ENCODE measurements at regions not wholly inside any gene's neighbourhood (a gene's known extent, or its start where the extent isn't known, plus 50 kb on each side); places are given as distances from the start of the nearest gene placed in this dataset.
"Not testable (repeated sequence)": the region's sequence is repeated elsewhere in the genome, so short reads cannot be mapped to it uniquely, and the experiment has no call there.

DNA sequence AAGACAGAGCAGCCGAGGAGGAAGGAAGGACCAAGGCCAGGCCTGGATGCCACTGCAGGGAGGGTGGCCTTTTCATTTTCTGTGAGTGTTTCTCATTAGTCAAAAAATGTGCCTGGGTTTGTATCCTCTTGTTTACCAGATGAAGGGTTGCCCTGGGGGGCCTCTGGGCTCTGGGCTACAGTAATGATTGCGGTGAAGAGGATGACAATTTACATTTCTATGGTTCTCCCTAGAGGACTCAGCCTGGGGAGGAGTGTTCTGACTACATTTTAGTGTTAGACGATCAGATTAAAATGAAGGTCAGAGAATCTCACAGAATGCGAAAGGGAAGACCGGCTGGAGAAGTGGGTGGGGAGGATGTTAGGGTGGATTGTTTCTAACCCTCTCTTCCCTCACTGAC, 108.0 kb upstream of the KMT2C start:
- DNase-seq: no peak

DNA sequence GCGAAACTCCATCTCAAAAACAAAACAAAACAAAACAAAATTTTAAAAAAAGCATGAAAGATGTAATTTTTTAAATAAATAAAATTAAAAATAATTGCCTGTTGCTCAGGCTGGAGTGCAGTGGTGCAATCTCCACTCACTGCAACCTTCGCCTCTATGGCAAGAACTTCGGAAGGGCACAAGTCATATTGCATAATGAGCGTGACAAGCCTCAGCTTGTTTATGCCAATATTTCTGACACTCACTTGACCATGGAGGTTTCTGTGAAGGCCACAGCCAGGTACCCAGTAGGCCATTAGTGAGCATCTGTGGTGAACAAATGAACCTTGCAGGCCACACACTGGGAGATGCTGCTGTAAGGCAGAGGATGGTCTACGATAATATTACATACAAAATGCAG, 106.1 kb upstream of the KMT2C start:
- DNase-seq: no peak

DNA sequence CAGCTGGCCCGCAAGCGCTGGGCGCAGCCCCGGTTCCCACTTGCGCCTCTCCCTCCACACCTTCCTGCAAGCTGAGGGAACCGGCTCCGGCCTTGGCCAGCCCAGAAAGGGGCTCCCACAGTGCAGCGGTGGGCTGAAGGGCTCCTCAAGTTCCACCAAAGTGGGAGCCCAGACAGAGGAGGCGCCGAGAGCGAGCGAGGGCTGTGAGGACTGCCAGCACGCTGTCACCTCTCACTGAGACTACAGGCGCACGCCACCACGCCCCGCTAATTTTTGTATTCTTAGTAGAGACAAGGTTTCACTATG, 103.3 kb upstream of the KMT2C start:
- not testable (repeated sequence) for DNase-seq

DNA sequence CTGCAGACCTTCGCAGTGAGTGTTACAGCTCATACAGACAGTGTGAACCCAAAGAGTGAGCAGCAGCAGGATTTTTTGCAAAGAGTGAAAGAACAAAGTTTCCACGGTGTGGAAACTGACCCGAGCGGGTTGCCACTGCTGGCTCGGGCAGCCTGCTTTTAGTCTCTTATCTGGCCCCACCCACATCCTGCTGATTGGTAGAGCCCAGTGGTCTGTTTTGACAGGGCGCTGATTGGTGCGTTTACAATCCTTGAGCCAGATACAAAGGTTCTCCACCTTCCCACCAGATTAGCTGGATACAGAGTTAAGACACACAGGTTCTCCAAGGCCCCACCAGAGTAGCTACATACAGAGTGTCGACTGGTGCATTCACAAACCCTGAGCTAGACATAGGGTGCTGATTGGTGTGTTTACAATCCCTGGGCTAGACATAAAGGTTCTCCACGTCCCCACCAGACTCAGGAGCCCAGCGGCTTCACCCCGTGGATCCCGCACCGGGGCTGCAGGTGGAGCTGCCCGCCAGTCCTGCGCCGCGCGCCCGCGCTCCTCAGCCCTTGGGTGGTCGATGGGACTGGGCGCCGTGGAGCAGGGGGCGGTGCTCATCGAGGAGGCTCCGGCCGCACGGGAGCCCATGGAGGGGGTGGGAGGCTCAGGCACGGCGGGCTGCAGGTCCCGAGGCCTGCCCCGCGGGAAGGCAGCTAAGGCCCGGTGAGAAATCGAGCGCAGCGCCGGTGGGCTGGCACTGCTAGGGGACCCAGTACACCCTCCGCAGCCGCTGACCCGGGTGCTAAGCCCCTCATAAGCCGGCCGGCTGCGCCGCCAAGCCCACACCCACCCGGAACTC, 102.8 kb upstream of the KMT2C start:
- not testable (repeated sequence) for DNase-seq

DNA sequence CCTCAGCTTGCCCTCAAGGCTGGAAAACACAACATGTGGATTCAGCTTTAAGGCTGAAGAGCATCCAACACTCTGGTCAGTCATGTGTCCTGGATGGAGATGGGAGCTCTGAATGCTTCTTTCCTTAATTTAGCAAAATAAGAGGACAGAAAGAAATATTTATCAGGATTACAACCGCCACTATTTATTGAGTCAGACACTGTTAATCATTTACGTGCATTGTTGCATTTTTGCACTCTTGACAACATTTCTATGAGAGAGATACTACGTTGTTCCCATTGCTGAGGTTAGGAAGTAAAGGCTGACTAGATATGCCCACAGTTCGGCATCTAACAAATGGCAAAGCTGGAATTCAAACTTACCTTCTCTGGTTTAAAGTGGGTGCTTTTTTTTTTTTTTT, 101.8 kb upstream of the KMT2C start:
- DNase-seq: no peak

DNA sequence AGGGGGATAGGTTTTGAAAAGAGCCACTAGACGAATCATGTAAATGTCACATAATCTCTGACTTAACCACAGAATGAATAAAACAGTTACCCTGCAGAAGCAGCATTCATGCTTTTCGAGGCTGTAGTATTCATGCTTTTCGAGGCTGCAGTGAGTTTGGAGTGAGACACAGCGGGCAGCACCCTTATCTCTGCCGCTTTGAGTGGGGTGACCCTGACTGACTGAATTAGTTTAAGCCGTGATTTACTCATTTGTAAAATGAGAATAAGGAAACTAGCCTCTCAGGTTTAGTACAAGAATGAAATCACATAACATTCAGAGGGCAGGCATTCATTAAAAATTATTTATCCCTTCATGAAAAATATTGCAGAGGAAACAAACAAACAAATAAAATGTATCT, 92.8 kb upstream of the KMT2C start:
- no peak for DNase-seq

DNA sequence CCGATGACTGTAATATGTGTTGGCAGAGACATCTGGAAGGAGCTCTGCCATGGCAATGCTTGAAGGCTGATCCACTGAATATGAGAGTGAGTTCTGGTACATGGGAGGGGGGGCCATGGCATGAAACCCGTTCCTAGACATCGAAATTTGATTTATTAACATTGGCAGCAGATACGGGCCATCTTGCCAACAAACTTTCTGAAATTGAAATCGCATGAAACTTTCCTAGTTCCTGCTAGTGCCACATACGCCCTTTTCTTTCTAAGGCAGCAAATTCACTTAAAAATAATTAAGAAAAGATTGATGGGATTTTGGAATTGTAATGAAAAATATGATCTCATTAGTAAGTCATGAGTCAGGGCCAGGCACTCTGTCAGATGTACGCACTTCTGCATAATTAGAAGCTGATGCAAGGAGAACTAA, 91.8 kb upstream of the KMT2C start:
- no peak for DNase-seq

DNA sequence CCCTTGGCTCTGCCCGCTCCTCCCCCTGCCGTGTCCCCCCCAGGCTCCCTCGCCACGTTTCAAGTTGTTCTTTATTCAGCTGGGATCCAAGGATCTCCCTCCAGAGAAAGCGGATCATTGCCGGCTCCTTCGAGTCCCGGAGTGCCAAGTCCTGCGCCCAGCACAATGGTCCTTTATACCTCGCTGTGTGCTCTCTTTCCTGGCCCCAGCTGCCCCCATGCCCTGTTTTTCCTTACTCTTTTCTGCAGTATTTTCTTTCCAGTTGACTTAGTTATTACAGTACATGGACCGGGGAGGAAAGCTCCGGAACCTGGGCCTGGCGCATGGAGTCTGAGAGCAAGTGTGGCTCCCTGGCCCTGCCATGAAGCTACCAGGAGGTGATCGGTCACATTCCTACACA, 88.1 kb upstream of the KMT2C start:
- DNase-seq: peak in 30 of 51 donors; percentile 7 to 66 (median 30)

DNA sequence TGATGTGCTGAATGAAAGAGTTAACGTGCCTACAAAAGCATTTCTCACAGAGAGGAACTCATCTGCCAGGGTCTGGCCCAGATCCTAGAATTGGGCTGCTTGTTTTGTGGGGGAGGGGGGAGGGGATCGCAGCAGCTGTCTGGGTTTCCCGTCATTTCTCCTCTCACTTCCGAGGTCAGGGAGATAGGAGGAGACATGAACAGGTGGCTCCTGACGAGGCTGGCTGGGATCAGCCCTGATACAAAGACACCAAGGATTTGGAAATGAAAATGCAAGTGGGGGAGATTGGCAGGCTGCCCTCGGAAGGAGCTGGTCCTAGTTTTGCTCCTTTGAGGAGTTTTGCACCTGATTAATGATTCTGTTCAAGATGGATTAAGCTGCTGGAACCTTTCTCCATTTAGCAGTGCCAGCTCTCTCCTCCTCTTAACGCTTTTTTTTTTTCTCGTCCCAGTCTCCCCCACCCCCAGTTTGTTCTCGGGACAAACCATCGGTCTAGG, 86.8 kb upstream of the KMT2C start:
- DNase-seq: peak in 43 of 51 donors; percentile 4 to 67 (median 42)

DNA sequence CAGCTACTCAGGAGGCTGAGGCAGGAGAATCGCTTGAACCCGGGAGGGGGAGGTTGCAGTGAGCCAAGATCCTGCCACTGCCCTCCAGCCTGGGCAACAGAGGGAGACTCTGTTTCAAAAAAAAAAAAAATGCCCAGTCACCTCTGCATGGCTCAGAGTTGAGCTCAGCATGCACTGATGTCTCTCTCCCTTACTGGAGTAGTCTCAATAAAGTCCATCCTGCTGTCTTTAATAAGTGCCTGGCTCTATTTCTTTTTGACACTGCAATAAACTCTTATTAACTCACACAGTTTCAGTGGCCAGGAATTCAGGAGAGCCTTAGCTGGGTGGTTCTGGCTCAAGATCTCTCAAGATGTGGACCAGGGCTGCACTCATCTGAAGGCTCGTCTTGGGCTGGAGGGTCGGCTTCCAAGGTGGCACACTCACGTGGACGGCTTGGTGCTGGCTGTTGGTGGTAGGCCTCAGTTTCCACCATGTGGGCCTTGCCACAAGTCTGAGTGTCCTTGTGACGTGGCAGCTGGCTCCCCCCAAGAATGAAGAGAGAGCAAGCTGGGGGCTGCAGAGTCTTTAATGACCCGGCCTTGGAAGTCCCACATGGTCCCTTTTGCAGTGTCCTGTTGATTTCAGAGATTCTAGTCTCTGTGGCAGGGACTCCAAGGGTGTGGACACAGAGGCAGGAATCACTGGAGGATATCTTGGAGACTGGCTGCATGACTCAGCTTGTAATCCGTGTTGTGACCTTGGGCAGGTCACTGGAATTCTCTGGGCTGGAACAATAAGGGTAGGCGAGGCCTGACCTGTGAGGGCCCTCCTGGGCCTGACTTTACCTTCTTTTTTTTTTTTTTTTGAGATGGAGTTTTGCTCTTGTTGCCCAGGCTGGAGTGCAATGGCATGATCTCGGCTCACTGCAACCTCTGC, 85.9 kb upstream of the KMT2C start:
- DNase-seq: no peak

DNA sequence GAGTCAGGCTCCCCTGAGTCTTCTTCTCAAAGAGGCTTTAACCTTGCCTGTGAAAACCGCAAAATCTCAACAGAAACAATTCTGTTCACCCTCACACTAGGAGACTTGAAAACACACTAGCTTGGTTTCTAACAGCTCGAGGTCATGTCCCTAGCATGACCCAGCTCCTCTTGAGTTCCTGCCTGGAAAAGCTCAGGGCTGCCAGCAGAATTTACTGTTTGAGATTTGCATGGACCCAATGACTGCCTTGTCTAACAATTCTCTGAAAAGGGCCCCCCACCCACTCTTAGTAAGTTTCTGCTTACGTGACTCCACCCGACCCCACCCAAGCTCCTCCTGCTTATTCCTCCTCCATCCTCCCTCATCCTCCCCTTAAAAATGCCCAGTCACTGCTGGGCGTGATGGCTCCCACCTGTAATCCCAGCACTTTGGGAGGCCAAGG, 85.1 kb upstream of the KMT2C start:
- no peak for DNase-seq

DNA sequence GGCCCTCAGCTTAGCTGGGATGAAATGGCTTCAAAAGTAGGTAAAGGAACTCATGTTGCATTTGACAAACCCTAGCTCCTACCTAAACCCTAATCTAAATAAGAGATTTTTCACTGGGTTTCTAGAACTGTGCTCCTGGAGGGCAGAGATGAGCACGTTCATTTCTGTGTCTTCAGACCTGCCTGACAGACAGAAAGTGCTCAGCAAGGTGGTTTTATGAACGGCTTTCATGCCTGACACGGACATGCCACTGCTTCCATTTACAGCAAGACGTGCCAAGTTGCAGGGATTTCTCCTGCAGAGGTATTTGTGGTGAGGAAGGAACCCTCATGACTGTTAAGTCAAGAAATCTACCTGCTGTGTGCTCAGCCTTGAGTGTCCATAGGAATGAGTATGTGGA, 83.5 kb upstream of the KMT2C start:
- DNase-seq: no peak

DNA sequence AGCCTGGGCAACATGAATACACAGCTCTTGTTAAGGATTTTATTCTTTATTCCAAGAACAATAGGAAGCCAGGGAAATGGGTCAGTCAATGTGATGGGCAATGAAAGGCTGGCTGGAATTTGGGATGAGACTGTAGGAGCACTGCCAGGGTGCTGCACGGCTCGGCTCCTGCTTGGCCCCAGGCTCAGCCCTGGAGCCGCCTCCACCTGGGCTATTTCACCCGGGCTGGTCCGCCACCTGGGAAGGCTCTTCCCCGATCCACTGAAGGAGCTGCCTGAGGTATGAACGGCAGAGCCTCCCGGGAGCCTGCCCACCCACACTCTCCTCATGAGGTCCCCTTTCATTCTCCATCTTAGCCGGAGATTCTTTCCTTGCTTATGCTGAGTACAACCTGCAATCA, 80.4 kb upstream of the KMT2C start:
- no peak for DNase-seq

DNA sequence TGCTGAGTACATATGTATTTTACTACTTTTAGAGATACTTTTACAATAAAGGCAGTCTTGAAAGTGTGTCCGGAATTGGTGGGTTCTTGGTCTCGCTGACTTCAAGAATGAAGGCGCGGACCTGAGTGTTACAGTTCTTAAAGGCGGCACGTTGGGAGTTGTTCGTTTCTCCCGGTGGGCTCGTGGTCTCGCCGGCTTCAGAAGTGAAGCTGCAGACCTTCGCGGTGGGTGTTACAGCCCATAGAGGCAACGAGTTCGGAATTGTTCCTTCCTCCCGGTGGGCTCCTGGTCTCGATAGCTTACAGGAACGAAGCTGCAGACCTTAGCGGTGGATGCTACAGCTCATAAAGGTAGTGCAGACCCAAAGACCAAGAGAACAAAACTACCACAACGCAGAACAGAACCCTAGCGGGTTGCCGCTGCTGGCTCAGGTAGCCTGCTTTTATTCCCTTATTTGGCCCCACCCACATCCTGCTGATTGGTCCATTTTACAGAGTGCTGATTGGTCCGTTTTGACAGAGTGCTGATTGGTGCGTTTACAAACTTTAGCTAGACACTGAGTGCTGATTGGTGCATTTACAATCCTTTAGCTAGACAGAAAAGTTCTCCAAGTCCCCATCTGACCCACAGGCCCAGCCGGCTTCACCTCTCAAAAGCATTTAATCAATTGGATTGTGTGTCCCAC, 79.6 kb upstream of the KMT2C start:
- DNase-seq: not testable (repeated sequence)

DNA sequence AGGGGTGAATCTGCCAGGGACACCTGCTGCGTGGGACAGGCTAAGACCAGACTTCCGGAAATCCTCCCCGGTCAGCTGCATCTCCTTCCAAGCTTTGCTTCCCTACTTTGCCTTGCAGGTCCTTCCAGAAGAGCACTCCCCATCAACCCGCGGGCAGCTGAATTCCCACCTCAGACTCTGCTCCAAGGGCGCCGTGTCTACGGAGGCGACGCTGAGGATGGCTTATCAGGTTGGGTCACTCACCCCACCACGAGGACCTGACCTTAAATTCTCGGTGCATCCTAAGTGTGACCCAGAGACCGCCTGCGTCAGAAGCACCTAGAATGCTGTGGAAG, 78.9 kb upstream of the KMT2C start:
- DNase-seq: no peak

DNA sequence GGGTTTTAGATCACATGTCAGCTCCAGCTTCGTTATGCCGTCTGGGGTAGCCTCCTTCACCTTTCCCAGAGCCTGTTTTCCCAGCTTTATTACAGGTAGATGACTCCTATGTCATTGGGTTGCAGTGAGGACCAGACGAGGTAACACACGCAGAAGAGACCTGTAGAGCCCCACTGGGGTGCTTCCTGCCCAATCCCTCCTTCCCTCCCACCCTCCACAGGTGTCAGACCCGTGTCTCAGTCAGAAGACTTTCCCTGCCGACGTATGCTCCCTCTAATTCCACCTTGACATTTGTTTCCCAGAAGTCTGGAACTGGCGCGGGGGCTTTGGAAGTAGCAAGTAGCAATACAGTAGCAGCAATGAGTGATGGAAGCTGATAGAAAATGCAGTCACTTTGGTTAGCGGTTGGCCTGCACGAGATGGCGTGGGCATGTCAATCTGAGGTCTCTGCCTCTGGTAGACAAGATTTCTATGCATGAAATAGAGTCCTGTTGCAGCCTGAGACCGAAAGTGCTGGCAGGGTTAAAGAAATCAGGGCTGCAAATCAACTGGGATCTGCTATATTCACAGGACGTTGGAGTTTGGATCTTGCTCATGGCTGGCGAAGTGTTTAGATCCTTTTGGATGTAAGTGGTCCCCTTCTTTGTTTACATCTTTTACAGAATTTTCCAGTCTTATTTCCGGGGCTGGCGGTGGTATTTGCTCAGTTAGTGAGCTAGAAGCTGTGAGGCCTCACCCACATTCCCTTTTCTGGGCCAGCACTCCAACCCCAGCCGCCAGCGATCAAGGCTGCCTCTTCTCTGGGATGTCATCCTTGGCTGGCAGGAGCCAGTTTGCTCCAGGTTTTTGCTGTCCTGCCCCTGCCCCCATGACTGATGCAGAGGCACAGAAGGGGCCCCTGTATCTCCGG, 78.3 kb upstream of the KMT2C start:
- no peak for DNase-seq

DNA sequence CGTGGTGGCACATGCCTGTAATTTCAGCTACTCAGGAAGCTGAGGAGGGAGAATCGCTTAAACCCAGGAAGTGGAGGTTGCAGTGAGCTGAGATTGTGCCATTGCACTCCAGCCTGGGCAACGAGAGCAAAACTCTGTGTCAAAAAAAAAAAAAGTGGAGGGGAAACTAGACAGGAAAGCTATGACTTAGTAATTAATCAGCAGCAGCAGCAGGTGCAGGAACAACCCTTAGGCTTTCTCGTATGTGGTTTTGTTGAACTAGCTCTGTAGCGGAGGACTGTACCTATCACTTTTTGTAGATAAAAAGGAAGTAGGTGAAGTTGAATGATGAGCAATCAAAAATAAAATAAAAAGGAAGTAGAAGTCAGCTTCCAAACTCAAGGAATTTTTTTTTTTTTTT, 76.9 kb upstream of the KMT2C start:
- no peak for DNase-seq

DNA sequence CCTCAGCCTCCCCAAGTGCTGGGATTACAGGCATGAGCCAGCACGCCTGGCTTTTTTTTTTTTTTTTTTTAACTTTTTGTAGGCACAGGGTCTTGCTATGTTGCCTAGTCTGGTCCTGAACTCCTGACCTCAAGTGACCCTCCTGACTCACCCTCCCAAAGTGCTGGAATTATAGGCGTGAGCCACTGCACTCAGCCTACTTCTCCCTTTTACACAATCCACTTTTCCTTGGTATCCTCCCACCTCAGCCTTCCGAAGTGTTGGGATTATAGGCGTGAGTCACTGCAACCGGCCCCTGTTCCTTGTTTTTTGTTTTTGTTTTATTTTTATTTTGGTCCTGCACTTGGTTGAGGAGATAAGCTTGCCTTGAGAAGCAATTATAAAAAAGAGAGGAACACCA, 75.9 kb upstream of the KMT2C start:
- DNase-seq: no peak

DNA sequence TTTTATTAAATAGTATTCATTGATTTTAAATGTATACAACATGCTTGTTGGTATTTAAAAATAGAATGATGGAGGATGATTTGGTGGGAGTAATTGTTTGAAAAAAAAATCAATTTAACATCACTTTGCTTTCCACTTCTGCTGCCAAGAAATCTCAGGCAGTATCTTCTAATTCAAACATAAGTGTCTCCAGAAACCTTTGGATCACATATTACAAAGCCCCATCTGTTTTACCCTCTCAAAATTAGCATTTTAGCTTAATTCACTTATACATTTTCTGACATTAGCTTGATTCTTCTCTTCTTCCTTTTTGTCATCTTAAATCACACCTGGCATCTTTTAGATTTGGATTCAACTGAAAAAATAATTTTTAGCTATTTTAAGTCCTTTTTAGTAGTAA, 72.9 kb upstream of the KMT2C start:
- DNase-seq: no peak

DNA sequence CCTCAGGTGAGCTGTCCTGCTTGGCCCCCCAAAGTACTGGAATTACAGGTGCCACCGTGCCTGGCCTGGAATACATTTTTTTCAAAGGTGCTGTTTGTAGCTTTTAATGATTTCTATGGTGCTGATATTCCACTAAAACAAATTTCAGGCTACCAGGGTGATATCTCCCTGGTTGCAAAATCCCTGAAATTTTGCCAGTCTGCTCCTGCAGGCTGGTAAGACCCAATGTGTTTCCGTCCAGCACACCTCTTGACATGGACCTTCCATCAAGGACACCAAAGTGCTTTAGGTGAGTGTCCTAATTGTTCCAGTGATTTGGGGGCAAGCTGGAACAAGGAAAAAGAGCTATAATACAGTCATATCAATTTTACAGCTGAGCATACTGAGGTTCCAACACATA, 69.8 kb upstream of the KMT2C start:
- DNase-seq: no peak

DNA sequence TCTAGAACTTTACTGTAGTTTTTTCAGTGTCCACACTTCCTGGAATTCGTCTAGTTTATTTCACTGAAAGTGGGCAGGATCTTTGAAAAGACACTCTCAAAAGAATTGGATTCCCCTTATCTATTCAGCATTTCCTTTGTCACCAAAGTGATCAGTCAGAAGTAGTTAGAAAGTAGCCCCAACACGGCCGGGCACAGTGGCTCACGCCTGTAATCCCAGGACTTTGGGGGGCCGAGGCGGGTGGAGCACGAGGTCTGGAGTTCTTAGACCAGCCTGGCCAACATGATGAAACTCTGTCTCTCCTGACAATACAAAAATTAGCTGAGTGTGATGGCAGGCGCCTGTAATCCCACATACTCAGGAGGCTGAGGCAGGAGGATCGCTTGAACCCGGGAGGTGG, 69.0 kb upstream of the KMT2C start:
- DNase-seq: no peak
